Stomach (tissue), 8 donors: ENCODE measurements at regions not wholly inside any gene's neighbourhood (a gene's known extent, or its start where the extent isn't known, plus 50 kb on each side); places are given as distances from the start of the nearest gene placed in this dataset.
"Not testable (repeated sequence)": the region's sequence is repeated elsewhere in the genome, so short reads cannot be mapped to it uniquely, and the experiment has no call there.

Source experiments
- DNase-seq, 2 donors: peaks; one replicate each; pipeline versions ENCODE4 v3.0.0 to v3.0.0-alpha.2; 2013 to 2019
- H3K27ac ChIP-seq, 5 donors: fragments of 200-600 bp in 4 of 5; sonication (generic) in 4 of 5; one replicate each; pipeline ENCODE4 v1.5.1; 2013 to 2019; ENCODE audit warnings: mild to moderate bottlenecking in 1 of 5, moderate library complexity in 1 of 5
- H3K27me3 ChIP-seq, 3 donors: fragments of 200-600 bp; sonication (generic); one replicate each; pipeline ENCODE4 v1.5.1; 2017 to 2019; ENCODE audit warnings: mixed run types in 1 of 3
- H3K36me3 ChIP-seq, 4 donors: fragments of 200-600 bp; sonication (generic); 1 replicate in 3 of 4; 2 replicates in 1 of 4; pipeline ENCODE4 v1.5.1; 2016 to 2019
- H3K4me1 ChIP-seq, 4 donors: fragments of 200-600 bp; sonication (generic); one replicate each; pipeline ENCODE4 v1.5.1; 2016 to 2019
- H3K4me3 ChIP-seq, 4 donors: fragments of 200-600 bp; sonication (generic) in 3 of 4; one replicate each; pipeline ENCODE4 v1.5.1; 2016 to 2019; ENCODE audit warnings: mild to moderate bottlenecking in 1 of 4
- H3K9me3 ChIP-seq, 4 donors: fragments of 200-600 bp; sonication (generic); one replicate each; pipeline ENCODE4 v1.5.1; 2016 to 2019
- EP300 ChIP-seq: sonication (generic); formaldehyde crosslinking; IDR thresholded peaks from one replicate; pipeline ENCODE4 v1.6.1; 2017; ENCODE audit warnings: antibody characterized with exemption
- POLR2A ChIP-seq, 4 donors: fragments of 450-650 bp; IDR thresholded peaks; one replicate each; pipeline ENCODE4 v1.6.1; 2016; ENCODE audit warnings: antibody characterized with exemption in 4 of 4, control low read depth in 2 of 4, mild to moderate bottlenecking in 1 of 4, moderate library complexity in 1 of 4
- POLR2AphosphoS5 ChIP-seq, 3 donors: sonication (generic); formaldehyde crosslinking; IDR thresholded peaks; one replicate each; pipeline ENCODE4 v1.6.1; 2016; ENCODE audit warnings: antibody characterized with exemption in 3 of 3
- WGBS, 5 donors: extraction: QIAGEN DNeasy Blood & Tissue Kit in 3 of 5; methylation state at CpG; one replicate each; pipeline versions ENCODE4 v1.1.5 to v1.1.7; 2013 to 2018; 5-methylcytosine and 5-hydroxymethylcytosine counted together
- intact Hi-C: fragments of 100-400 bp; cut with DNase I; formaldehyde crosslinking; loops from one replicate; pipeline ENCODE4 v1.15.1; 2023; ENCODE audit warnings: low total_unique reads
- TF ChIP-seq, protein P1 (sequence below), 7 experiments: fragments of 450-650 bp in 4 of 7; fragments of 200-600 bp in 3 of 7; sonication (generic) in 3 of 7; IDR thresholded peaks; one replicate each; pipeline ENCODE4 v1.5.1; 2016 to 2019; ENCODE audit warnings: antibody characterized with exemption in 7 of 7, control low read depth in 2 of 7, mild to moderate bottlenecking in 1 of 7
- donor health status: healthy with polysubstance abuse.
- donor health status: Bipolar disorder and iron deficiency.
- donor health status: healthy.

DNA sequence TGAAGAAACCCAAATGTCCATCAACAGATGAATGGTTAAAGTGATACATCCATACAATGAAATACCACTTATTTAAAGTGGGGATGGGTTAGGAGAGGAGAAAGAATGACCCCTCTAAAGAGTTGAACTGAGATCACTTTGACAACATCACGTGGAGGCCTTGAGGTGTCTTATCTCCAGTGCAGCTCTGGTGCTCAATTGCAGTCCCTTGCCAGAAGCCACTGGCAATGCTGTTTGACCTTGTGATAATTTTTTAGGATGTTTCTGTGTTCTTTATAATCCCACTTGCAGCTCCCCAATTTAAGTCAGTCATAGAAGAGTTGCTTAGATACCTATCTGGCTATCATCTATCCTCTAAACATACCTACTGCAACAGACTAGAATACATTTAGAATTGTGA is 167.6 kb downstream of the ZNF648 start:
- Histone ChIP-seq H3K4me1 (no peaks in the 10 kb centered on the region), H3K4me3 (no peak overlapping the region), H3K27me3 (no peaks in the 10 kb centered on the region), H3K36me3 (no peaks in the 10 kb centered on the region), H3K9me3 (peaks cover 0 to 8% (median 3%) of the 10 kb centered on the region in 4 donors), H3K27ac (no peak overlapping the region)
- intact Hi-C loops, result no loop called here
- 22 to 50% (median 43%) methylated on average over 1 of the region's 1 CpG for WGBS, 5 donors
- TF ChIP-seq, protein P1, sequence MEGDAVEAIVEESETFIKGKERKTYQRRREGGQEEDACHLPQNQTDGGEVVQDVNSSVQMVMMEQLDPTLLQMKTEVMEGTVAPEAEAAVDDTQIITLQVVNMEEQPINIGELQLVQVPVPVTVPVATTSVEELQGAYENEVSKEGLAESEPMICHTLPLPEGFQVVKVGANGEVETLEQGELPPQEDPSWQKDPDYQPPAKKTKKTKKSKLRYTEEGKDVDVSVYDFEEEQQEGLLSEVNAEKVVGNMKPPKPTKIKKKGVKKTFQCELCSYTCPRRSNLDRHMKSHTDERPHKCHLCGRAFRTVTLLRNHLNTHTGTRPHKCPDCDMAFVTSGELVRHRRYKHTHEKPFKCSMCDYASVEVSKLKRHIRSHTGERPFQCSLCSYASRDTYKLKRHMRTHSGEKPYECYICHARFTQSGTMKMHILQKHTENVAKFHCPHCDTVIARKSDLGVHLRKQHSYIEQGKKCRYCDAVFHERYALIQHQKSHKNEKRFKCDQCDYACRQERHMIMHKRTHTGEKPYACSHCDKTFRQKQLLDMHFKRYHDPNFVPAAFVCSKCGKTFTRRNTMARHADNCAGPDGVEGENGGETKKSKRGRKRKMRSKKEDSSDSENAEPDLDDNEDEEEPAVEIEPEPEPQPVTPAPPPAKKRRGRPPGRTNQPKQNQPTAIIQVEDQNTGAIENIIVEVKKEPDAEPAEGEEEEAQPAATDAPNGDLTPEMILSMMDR (IDR thresholded peaks at IDR 0.05), result no peak
- no peak for TF ChIP-seq POLR2AphosphoS5 (IDR thresholded peaks at IDR 0.05)
- TF ChIP-seq EP300, result no peak
- no peak for DNase-seq

DNA sequence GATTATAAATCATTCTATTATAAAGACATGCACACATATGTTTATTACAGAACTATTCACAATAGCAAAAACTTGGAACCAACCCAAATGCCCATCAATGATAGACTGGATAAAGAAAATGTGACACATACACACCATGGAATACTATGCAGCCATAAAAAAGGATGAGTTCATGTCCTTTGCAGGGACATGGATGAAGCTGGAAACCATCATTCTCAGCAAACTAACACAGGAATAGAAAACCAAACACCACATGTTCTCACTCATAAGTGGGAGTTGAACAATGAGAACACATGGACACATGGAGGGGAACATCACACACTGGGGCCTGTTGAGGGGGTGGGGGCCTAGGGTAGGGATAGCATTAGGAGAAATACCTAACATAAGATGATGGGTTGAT is 168.4 kb downstream of the ZNF648 start:
- intact Hi-C loops, H3K27ac ChIP-seq, H3K4me3 ChIP-seq, H3K36me3 ChIP-seq, DNase-seq, H3K4me1 ChIP-seq, H3K9me3 ChIP-seq, H3K27me3 ChIP-seq: not testable (repeated sequence)

DNA sequence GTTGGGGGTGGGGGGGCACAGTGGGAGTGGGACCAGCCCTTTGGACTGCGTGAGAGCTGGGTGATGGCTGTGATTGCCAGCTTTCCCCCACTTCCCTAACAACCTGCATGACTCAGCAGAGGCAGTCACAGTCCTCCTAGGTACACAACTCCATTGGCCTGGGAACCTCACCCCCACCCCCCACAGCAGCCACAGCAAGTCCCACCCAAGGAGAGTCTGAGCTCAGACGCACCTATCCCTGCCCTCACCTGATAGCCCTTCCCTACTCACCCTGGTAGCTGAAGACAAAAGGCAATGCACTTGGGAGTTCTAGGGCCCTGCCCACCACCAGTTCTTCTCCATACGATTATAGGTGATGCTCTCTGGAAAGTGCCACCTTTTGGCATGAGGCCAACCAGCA is 188.9 kb downstream of the ZNF648 start:
- 69 to 86% (median 78%) methylated on average over 3 of the region's 3 CpGs for WGBS, 5 donors
- DNase-seq, result no peak
- no peaks in the 10 kb centered on the region for H3K27me3 ChIP-seq
- H3K36me3 ChIP-seq, result no peaks in the 10 kb centered on the region
- no peak overlapping the region for H3K4me3 ChIP-seq
- TF ChIP-seq EP300 (no peak), POLR2AphosphoS5 (IDR thresholded peaks at IDR 0.05) (no peak)
- H3K9me3 ChIP-seq, result peaks cover 0 to 37% (median 26%) of the 10 kb centered on the region in 4 donors
- no peak overlapping the region for H3K27ac ChIP-seq
- intact Hi-C loops, result no loop called here
- H3K4me1 ChIP-seq, result no peaks in the 10 kb centered on the region

DNA sequence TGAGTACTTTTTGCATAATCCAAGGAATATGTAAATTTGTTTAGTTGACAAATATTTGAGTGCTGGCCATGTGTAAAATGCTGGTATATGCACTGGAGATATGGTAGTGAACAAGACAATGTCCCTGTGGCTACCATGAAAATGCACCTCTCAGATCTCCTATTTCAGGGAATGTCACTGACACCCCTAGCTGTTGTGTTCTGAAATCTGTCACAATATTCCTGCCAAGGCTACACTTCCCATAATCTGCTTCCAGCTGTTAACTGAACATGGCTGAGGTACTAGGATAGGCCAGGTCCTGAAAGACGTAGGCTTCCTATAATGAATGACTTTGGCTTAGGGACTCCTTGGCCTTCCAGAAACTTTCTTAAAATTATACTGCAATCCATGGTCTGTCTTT is 197.8 kb downstream of the ZNF648 start:
- no peaks in the 10 kb centered on the region for H3K27me3 ChIP-seq
- H3K4me1 ChIP-seq, result no peaks in the 10 kb centered on the region
- no peak for DNase-seq
- H3K9me3 ChIP-seq, result peaks cover 0 to 20% (median 16%) of the 10 kb centered on the region in 4 donors
- no peak overlapping the region for H3K27ac ChIP-seq
- TF ChIP-seq POLR2A (IDR thresholded peaks at IDR 0.05) (no peak), POLR2AphosphoS5 (IDR thresholded peaks at IDR 0.05) (no peak), EP300 (no peak)
- TF ChIP-seq, protein P1 (IDR thresholded peaks at IDR 0.05), result no peak
- intact Hi-C loops, result no loop called here
- H3K4me3 ChIP-seq, result no peak overlapping the region
- 56 to 80% (median 73%) methylated on average over 1 of the region's 1 CpG for WGBS, 5 donors
- H3K36me3 ChIP-seq, result no peaks in the 10 kb centered on the region

DNA sequence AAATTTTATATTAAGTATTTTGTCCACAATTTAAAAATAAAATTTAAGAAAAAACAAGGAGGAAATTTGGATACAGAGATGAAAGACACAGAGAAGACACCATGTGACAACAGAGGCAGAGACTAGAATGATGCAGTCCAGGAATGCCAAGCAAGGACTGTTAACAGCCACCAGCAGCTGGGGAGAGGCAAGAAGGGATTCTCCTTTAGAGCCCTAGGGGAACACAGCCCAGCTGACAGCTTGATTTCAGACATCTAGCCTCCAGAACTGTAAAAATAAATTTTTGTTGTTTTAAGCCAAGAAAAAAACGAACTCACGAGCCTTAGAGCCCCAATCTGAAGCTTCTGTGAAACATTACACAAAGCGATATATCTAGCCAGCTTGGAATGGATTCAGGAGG is 198.5 kb downstream of the ZNF648 start:
- no peaks in the 10 kb centered on the region for H3K27me3 ChIP-seq
- no peaks in the 10 kb centered on the region for H3K36me3 ChIP-seq
- DNase-seq, result no peak
- no peak overlapping the region for H3K27ac ChIP-seq
- no peaks in the 10 kb centered on the region for H3K4me1 ChIP-seq
- TF ChIP-seq POLR2A (IDR thresholded peaks at IDR 0.05) (no peak), POLR2AphosphoS5 (IDR thresholded peaks at IDR 0.05) (no peak), EP300 (no peak)
- TF ChIP-seq, protein P1 (IDR thresholded peaks at IDR 0.05), result no peak
- H3K9me3 ChIP-seq, result peaks cover 0 to 20% (median 16%) of the 10 kb centered on the region in 4 donors
- intact Hi-C loops, result no loop called here
- H3K4me3 ChIP-seq, result no peak overlapping the region
- 63 to 76% (median 74%) methylated on average over 3 of the region's 3 CpGs for WGBS, 5 donors

DNA sequence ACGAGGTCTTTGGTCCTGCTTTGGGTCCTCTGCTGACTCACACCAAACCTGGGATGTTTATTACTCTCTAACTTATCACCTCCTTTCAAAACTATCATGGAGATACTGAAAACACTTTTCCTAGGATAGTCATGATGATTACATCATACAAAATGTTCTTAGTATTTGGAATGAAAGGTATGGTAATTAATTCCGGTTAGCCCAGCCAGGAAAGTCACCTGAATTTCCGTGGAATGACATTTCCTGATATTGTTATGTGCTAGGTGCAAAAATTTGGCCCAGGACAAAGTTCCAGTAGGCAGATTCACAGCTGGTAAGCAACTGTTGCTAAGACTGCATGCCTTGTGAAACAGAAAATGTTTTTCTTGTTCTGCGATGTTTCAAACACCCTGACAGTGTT is 203.4 kb downstream of the ZNF648 start:
- Histone ChIP-seq H3K9me3 (peaks cover 0 to 36% (median 21%) of the 10 kb centered on the region in 4 donors), H3K36me3 (no peaks in the 10 kb centered on the region), H3K27me3 (no peaks in the 10 kb centered on the region), H3K4me3 (no peak overlapping the region), H3K27ac (no peak overlapping the region), H3K4me1 (no peaks in the 10 kb centered on the region)
- TF ChIP-seq, protein P1 (IDR thresholded peaks at IDR 0.05), result no peak
- no peak for TF ChIP-seq EP300
- no peak for TF ChIP-seq POLR2AphosphoS5 (IDR thresholded peaks at IDR 0.05)
- no peak for TF ChIP-seq POLR2A (IDR thresholded peaks at IDR 0.05)
- 65 to 73% (median 72%) methylated on average over 4 of the region's 4 CpGs for WGBS, 5 donors
- intact Hi-C loops, result no loop called here
- DNase-seq, result no peak
